ENCODE measurements at regions not wholly inside any gene's neighbourhood (a gene's known extent, or its start where the extent isn't known, plus 50 kb on each side); places are given as distances from the start of the nearest gene placed in this dataset.

GRCh38 chr13:50599046-50599445, 244.4 kb downstream of the DLEU7 start:
- no peaks in the 10 kb centered on the region for H3K27me3 ChIP-seq
- 51 to 72% methylated on average over 5 of the region's 5 CpGs for WGBS, 2 donors
- no peaks in the 10 kb centered on the region for H3K36me3 ChIP-seq
- no peaks in the 10 kb centered on the region for H3K4me1 ChIP-seq
- H3K9me3 ChIP-seq = no peaks in the 10 kb centered on the region
- H3K4me3 ChIP-seq = no peak overlapping the region
- no peak for TF ChIP-seq CTCF (IDR thresholded peaks at IDR 0.05)
- no peak overlapping the region for H3K27ac ChIP-seq
- intact Hi-C loops (cut with DNase I) = no loop called here
- FAIRE-seq (no peak), DNase-seq (no peak), ATAC-seq (no peak)

- Histone ChIP-seq H3K27ac (no peak overlapping the region), H3K4me3 (no peak overlapping the region), H3K9me3 (no peaks in the 10 kb centered on the region), H3K4me1 (no peaks in the 10 kb centered on the region), H3K36me3 (no peaks in the 10 kb centered on the region), H3K27me3 (no peaks in the 10 kb centered on the region)
- DNase-seq (no peak), FAIRE-seq (no peak), ATAC-seq (no peak)
- intact Hi-C loops (cut with DNase I) = no loop called here
- TF ChIP-seq CTCF (IDR thresholded peaks at IDR 0.05) = no peak
- 42 to 59% methylated on average over 2 of the region's 2 CpGs for WGBS, 2 donors
Observed at GRCh38 chr13:50599927-50600326, 243.6 kb downstream of the DLEU7 start.

DNA sequence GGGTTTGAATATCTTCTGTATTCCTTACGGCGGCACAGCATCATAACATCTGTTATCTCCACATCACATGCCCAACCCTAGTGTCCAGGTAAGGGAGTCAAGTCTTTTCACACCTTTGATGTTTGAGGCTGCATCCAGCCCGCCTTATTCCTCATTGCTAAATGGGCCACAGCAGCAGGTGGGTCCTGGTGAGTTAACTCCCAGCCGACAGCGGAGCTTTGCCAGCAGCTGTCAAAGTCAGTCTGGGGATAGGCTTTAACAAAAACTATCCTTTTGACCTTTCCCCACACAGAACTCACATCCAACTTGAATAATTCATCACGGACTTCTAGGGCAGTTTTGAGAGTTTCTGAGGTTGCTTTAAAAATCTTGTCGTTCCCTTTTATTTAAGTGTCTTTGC, 235.1 kb downstream of the DLEU7 start:
- no peaks in the 10 kb centered on the region for H3K27me3 ChIP-seq
- ATAC-seq = no peak
- WGBS, 2 donors = 89 to 93% methylated on average over 7 of the region's 7 CpGs
- no peak for DNase-seq
- no peak for FAIRE-seq
- no peaks in the 10 kb centered on the region for H3K9me3 ChIP-seq
- intact Hi-C loops (cut with DNase I) = no loop called here
- no peaks in the 10 kb centered on the region for H3K36me3 ChIP-seq
- no peaks in the 10 kb centered on the region for H3K4me1 ChIP-seq
- no peak overlapping the region for H3K4me3 ChIP-seq
- TF ChIP-seq CTCF (IDR thresholded peaks at IDR 0.05) = no peak
- H3K27ac ChIP-seq = no peak overlapping the region

DNA sequence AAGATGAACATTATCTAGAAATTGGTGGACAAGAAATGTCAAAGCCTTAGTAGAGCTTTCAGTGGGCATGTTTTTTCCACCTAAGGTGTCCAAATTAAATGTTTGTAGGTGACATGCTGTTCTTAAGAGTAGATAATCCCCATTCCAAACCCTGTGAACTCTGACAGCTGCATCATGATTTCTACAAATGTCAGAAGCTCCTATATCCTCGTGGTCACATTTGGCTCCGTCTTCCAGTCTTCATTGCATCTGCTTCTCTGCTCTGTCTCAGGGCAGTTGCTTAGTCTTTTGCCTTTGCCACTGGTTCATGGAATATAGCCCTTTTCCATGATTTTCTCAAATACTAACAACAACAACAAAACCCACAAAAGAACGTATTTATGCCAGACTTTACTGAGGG, 234.5 kb downstream of the DLEU7 start:
- no peaks in the 10 kb centered on the region for H3K9me3 ChIP-seq
- intact Hi-C loops (cut with DNase I) = no loop called here
- TF ChIP-seq CTCF (IDR thresholded peaks at IDR 0.05) = no peak
- H3K4me3 ChIP-seq = no peak overlapping the region
- WGBS, 2 donors = 49 to 57% methylated on average over 3 of the region's 3 CpGs
- no peaks in the 10 kb centered on the region for H3K27me3 ChIP-seq
- FAIRE-seq (no peak), ATAC-seq (no peak), DNase-seq (no peak)
- H3K27ac ChIP-seq = no peak overlapping the region
- no peaks in the 10 kb centered on the region for H3K36me3 ChIP-seq
- H3K4me1 ChIP-seq = no peaks in the 10 kb centered on the region

DNA sequence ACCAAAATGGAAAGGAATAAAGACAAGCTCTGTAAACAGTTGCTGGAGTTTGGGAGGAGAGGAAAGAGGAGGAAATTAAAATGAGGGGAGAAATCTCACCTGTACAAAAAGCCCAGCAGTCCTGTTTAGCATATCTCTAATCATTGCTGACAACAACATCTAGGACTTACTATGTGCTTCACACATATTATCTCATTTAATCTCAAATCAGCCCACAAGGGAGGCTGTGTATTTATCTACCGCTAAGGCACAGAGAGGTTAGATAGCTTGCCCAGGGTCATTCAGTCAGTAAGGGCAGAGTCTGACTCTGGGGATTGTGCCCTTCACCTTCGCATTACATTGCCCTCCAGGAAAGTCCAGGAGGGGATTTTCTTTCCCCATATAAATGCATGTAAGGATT, 233.3 kb downstream of the DLEU7 start:
- ATAC-seq (no peak), DNase-seq (no peak), FAIRE-seq (no peak)
- H3K4me1 ChIP-seq = no peaks in the 10 kb centered on the region
- TF ChIP-seq CTCF (IDR thresholded peaks at IDR 0.05) = no peak
- no peaks in the 10 kb centered on the region for H3K36me3 ChIP-seq
- 73 to 81% methylated on average over 2 of the region's 2 CpGs for WGBS, 2 donors
- H3K27ac ChIP-seq = no peak overlapping the region
- no peaks in the 10 kb centered on the region for H3K27me3 ChIP-seq
- no peak overlapping the region for H3K4me3 ChIP-seq
- H3K9me3 ChIP-seq = no peaks in the 10 kb centered on the region
- intact Hi-C loops (cut with DNase I) = no loop called here

Data from pancreas (tissue), 10 donors.